ENCODE measurements at regions not wholly inside any gene's neighbourhood (a gene's known extent, or its start where the extent isn't known, plus 50 kb on each side); places are given as distances from the start of the nearest gene placed in this dataset.

GRCh38 chr7:15016766-15017165 is 114.2 kb upstream of the DGKB start:
- H3K4me1 Mint-ChIP-seq: no peaks in the 10 kb centered on the region
- DNase-seq (no peak), ATAC-seq (ENCODE audit: low read depth) (no peak)
- H3K9me3 Mint-ChIP-seq (ENCODE audit: insufficient read depth): peaks cover 4% of the 10 kb centered on the region
- Histone ChIP-seq H3K27me3 (replicated peaks in 1 of 4; ENCODE audit: control extremely low read depth in 1 of 4, control insufficient read depth in 3 of 4, insufficient read depth in 4 of 4, low read length in 3 of 4) (no peaks in the 10 kb centered on the region), H3K9me3 (ENCODE audit: control extremely low read depth in 1 of 3, control insufficient read depth in 2 of 3, insufficient read depth in 1 of 3, low read length in 2 of 3) (no peaks in the 10 kb centered on the region), H3K4me2 (replicated peaks; ENCODE audit: low read depth, low read length, poor library complexity, severe bottlenecking) (no peak overlapping the region), H3K27ac (ENCODE audit: low read length in 2 of 2) (no peak overlapping the region), H3K79me2 (ENCODE audit: control insufficient read depth, insufficient read depth, low read length) (no peaks in the 10 kb centered on the region), H4K20me1 (ENCODE audit: control insufficient read depth, insufficient read depth, low read length, poor library complexity, severe bottlenecking) (no peaks in the 10 kb centered on the region), H3K36me3 (replicated peaks in 1 of 2; ENCODE audit: control extremely low read depth in 1 of 2, control insufficient read depth in 1 of 2, extremely low read depth in 1 of 2, insufficient read depth in 2 of 2, low read length in 1 of 2) (no peaks in the 10 kb centered on the region), H3K9ac (ENCODE audit: low read length) (no peak overlapping the region), H3K4me3 (ENCODE audit: control extremely low read depth in 1 of 5, extremely low read depth in 1 of 5, insufficient read depth in 1 of 5, low read depth in 2 of 5, low read length in 4 of 5) (no peak overlapping the region), H2AFZ (ENCODE audit: insufficient read depth, low read depth, low read length, poor library complexity, severe bottlenecking) (no peak overlapping the region), H3K4me1 (ENCODE audit: control insufficient read depth in 2 of 2, insufficient read depth in 2 of 2, low read length in 2 of 2) (no peaks in the 10 kb centered on the region)
- CTCF ChIA-PET: no interaction called here
- no CpG with 5 or more reads among the region's 2 CpGs for WGBS (ENCODE audit: insufficient coverage)
- TF ChIP-seq CTCF (IDR thresholded peaks at IDR 0.05) (no peak), EZH2 (IDR thresholded peaks at IDR 0.05; ENCODE audit: borderline replicate concordance, insufficient read depth, low read depth, low read length, poor library complexity, severe bottlenecking) (no peak)
- H3K4me3 Mint-ChIP-seq: no peak overlapping the region
- no peaks in the 10 kb centered on the region for H3K27me3 Mint-ChIP-seq
- POLR2A ChIA-PET: no interaction called here
- intact Hi-C loops (cut with micrococcal nuclease): no loop called here
- H3K27ac Mint-ChIP-seq: no peak overlapping the region

DNA sequence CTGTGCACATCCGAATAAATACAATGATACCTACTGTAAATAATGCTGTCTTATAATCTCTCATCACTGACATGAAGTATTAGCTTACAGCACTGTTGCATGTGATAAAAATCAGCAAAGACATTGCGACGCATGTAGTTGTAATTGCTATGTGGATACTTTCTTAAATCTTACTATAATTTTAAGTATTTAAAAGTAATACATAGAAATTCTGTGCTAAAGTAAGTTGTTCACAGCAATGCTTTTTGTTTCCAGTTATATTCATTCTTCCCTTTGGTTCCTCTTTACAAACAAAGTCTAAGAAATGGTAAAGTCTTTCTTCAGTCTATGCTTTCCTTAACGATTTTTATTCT is 113.7 kb upstream of the DGKB start:
- CTCF ChIA-PET: no interaction called here
- Mint-ChIP-seq H3K9me3 (ENCODE audit: insufficient read depth) (peaks cover 4% of the 10 kb centered on the region), H3K4me1 (no peaks in the 10 kb centered on the region), H3K27ac (no peak overlapping the region), H3K4me3 (no peak overlapping the region), H3K27me3 (no peaks in the 10 kb centered on the region)
- H3K4me3 ChIP-seq (ENCODE audit: control extremely low read depth in 1 of 5, extremely low read depth in 1 of 5, insufficient read depth in 1 of 5, low read depth in 2 of 5, low read length in 4 of 5): no peak overlapping the region
- no peaks in the 10 kb centered on the region for H3K4me1 ChIP-seq (ENCODE audit: control insufficient read depth in 2 of 2, insufficient read depth in 2 of 2, low read length in 2 of 2)
- no CpG with 5 or more reads among the region's 4 CpGs for whole genome bisulfite sequencing (ENCODE audit: insufficient coverage)
- H3K4me2 ChIP-seq (replicated peaks; ENCODE audit: low read depth, low read length, poor library complexity, severe bottlenecking): no peak overlapping the region
- no peak for DNase-seq
- no peaks in the 10 kb centered on the region for H4K20me1 ChIP-seq (ENCODE audit: control insufficient read depth, insufficient read depth, low read length, poor library complexity, severe bottlenecking)
- ATAC-seq (ENCODE audit: low read depth): no peak
- no peaks in the 10 kb centered on the region for H3K36me3 ChIP-seq (replicated peaks in 1 of 2; ENCODE audit: control extremely low read depth in 1 of 2, control insufficient read depth in 1 of 2, extremely low read depth in 1 of 2, insufficient read depth in 2 of 2, low read length in 1 of 2)
- no peak overlapping the region for H3K9ac ChIP-seq (ENCODE audit: low read length)
- intact Hi-C loops (cut with micrococcal nuclease): no loop called here
- no peak overlapping the region for H3K27ac ChIP-seq (ENCODE audit: low read length in 2 of 2)
- no peaks in the 10 kb centered on the region for H3K27me3 ChIP-seq (replicated peaks in 1 of 4; ENCODE audit: control extremely low read depth in 1 of 4, control insufficient read depth in 3 of 4, insufficient read depth in 4 of 4, low read length in 3 of 4)
- H3K9me3 ChIP-seq (ENCODE audit: control extremely low read depth in 1 of 3, control insufficient read depth in 2 of 3, insufficient read depth in 1 of 3, low read length in 2 of 3): no peaks in the 10 kb centered on the region
- TF ChIP-seq CTCF (IDR thresholded peaks at IDR 0.05): no peak
- no peak for TF ChIP-seq EZH2 (IDR thresholded peaks at IDR 0.05; ENCODE audit: borderline replicate concordance, insufficient read depth, low read depth, low read length, poor library complexity, severe bottlenecking)
- no peak overlapping the region for H2AFZ ChIP-seq (ENCODE audit: insufficient read depth, low read depth, low read length, poor library complexity, severe bottlenecking)
- no peaks in the 10 kb centered on the region for H3K79me2 ChIP-seq (ENCODE audit: control insufficient read depth, insufficient read depth, low read length)
- POLR2A ChIA-PET: no interaction called here

Measured in B cell (primary cell).